Activated T-cell treated with anti-CD3 and anti-CD28 coated beads for 48 hours (primary cell): ENCODE measurements at regions not wholly inside any gene's neighbourhood (a gene's known extent, or its start where the extent isn't known, plus 50 kb on each side); places are given as distances from the start of the nearest gene placed in this dataset.

Experiments
- DNase-seq: peaks from one replicate; pipeline ENCODE4 v3.0.0-alpha.2; 2020; ENCODE audit warnings: low read depth

- DNase-seq, result no peak
These were observed 51.3 kb upstream of the EIF2S2 start for GRCh38 chr20:34163307-34163706.

DNA sequence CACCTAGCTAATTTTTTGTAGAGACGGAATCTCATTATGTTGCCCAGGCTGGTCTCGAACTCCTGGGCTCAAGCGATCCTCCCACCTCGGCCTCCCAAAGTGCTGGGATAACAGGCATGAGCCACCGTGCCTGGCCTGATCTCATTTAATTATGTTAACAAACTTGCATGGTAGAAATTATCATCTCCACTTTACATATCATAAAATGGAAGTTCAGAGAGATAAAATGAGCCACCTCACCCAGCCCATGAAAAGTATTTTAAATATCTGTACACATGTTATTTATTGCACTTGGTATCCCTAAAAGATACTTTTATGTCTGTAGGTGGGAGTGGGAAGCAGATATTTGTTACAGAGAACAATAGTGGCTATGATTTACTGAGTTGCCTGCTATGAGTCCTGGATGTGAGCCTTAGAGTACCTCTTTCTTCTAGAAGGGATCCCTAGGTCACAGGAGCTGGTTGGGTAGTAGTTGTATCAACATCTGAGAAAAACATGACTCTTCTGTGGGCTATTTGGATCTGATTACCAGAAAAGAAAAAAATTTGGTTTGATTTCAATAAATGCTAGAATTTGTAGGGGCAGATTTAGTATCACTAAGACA is 52.4 kb upstream of the EIF2S2 start:
- DNase-seq, result no peak

DNA sequence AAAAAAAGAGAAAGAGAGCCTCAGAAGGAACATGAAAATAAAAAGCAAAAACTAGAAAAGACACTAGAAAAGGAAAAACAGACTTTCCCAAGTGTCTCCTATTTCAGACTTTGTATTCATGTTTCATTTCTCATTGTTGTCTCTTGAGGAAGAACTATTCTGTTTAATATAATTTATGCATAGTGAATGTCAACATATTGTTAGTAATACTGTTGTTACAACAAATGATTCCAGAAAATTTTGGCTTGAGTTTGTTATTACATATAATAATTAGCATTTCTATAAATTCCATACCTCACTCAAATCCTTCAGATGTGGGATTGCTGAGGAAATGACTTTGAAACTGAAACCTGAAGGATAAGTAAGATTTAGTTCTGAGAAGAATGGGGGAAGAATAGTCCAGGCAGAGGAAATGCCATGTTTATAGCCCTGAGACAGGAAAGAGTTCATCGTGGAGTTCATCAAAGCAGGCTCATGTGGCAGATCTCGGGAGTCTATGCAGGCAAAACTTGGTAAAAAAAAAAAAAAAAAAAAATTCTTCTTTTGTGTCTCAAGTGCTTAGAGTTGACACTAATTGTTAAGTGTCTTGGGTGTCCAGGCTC is 53.1 kb upstream of the EIF2S2 start:
- no peak for DNase-seq

DNA sequence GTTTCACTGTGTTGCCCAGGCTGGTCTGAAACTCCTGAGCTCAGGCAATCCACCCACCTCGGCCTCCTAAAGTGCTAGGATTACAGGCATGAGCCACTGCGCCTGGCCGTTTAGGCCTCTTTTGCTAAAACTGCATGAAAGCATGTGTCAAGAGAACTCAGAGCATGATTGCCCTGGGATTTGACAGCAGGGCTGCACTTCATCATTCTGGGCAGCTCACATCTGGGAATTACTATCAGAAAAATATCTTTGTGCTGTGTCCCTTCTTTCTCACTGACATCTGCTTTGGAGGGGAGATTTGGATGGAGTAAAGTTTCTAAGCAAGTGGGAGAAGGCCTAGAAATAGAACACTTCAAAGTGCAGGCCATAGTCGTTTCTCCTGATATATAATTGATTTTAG is 59.6 kb upstream of the EIF2S2 start:
- DNase-seq, result no peak

DNA sequence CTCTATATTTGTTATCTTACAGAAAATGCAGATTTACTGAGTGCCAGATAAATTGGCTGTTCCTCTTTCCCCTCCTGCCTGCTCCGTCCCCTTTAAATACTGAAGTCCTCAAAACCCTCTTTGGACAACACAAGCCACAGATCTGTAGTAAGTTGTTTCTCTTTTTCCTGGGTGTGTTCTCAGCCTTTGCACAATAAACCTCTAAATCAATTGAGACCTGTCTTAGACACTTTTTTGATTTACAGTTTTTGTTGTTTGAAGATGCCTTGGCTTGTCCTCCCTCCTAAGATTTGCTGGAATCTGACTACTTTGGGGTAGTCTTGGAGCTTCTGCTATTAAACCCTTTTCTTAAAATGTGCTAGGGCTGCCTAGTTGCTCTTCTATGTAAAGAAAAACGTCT is 60.9 kb upstream of the EIF2S2 start:
- no peak for DNase-seq

DNA sequence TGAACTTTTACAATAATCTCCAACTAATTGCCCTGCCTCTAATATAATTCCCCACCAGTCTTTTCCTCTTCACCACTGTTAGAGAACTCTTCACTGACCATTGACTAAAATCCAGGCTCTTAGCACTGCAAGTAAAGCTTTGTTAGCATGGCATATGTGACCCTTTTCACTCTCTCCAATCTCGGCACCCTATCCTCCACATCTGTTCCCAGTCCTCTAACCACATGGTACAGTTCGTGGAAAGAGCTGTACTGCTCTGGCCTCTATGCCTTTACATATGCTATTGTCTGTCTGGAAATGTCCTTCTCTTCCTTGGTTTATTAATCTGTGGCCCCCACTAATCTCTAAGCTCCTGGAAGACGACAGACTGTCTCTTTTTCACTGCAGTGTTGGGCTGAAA is 63.0 kb upstream of the EIF2S2 start:
- DNase-seq, result no peak

GRCh38 chr20:34175879-34176278 is 63.8 kb upstream of the EIF2S2 start:
- DNase-seq, result no peak

- DNase-seq, result no peak
These were observed 64.2 kb upstream of the ASIP start for GRCh38 chr20:34177052-34177451.

- DNase-seq, result no peak
These were observed 61.4 kb upstream of the ASIP start for GRCh38 chr20:34179637-34180360.

GRCh38 chr20:34180460-34181120 is 60.6 kb upstream of the ASIP start:
- DNase-seq, result no peak

DNA sequence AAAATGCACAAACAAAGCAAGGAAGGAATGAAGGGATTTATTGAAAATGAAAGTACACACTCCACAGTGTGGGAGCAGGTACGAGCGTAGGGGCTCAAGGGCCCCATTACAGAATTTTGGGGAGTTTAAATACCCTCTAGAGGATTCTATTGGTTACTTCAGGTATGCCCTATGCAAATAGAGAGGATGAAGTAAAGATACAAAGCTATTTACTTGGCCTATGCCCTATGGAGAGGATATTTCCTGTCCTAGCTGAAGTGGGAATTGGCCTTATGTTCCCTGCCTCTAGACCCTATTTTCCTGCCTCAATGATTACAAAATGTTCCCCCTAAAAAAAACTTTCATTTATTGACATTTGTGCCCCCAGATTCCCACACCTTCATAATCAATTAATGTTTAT is 59.7 kb upstream of the ASIP start:
- no peak for DNase-seq

DNA sequence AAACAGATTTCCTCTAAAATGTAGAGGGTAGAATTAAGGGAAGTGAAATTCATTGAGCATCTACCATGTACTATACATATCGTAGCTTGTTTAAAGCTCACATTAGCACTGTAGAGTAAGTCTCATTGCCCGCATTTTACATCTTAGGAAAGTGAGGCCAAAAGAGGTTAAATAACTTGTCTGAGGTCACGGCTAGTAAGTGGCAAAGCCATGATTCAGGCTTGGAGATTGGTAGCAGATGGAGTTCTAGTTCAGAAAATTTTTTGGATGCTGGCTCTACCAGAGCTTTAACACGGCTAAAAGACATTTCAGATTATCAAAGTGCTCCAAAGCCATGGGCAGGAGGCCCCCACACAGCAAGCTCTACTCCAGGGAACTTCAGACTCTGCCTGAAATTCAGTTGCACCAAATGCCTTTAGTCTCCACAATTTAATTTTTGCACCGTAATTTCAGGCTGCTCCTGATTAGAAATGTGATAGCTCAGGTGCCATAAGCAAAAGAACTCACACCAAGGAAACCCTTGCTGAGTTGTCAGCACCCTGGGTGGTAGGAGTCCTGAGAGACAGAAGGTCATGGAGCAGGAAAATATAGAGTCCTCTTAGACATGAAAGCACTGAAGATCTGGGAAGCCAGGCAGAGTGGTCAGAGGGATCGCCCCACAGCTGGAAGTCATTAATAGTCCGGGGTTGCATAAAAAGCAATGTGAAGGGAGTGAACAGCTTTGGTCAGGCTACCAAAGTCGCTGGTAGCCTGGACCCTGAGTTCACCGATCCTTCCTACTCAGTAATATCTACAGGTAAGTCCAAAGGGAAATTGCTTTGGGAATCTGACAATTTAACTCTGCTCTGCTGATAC is 55.2 kb upstream of the ASIP start:
- no peak for DNase-seq

- DNase-seq, result no peak
These were observed 51.6 kb upstream of the ASIP start for GRCh38 chr20:34189572-34190163.

GRCh38 chr20:34190262-34190661 is 51.0 kb upstream of the ASIP start:
- DNase-seq, result no peak

DNA sequence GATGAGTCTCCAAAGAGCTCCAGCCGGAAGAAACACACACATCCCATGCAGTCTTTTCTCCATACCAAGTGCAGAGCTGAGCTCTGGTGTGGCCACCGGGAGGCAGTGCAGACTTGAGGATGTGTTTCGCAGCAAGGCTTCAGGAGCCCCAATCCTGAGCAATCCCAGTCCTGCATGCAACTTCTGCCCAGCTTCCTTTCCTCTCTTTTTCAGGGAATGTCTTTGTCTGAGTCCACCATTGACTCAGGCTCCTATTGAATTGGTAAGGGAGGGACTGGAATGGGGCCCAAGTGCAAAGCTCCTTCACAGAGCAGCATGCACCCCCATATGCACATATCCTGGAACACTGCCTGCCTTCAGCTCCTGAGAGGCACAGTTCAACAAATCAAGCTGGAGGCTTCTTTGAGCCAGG is 50.5 kb upstream of the ASIP start:
- DNase-seq, result peak; percentile 8
